ENCODE measurements at regions not wholly inside any gene's neighbourhood (a gene's known extent, or its start where the extent isn't known, plus 50 kb on each side); places are given as distances from the start of the nearest gene placed in this dataset.

- CTCF ChIA-PET = no interaction called here
- no peak for TF ChIP-seq CTCF (IDR thresholded peaks at IDR 0.05; ENCODE audit: insufficient read depth in 1 of 2, low read depth in 1 of 2, low read length in 1 of 2, severe bottlenecking in 1 of 2, unreplicated experiment in 1 of 2)
Observed at GRCh38 chr16:86408685-86409084, 101.6 kb upstream of the FOXF1 start.

GRCh38 chr16:86410081-86410480 is 100.2 kb upstream of the FOXF1 start:
- BruUV-seq (replicated peaks) = no TSS peak
- ChIA-PET POLR2A (no interaction called here), CTCF (no interaction called here)
- no peaks in the 10 kb centered on the region for H3K4me1 ChIP-seq
- H3K4me3 ChIP-seq (ENCODE audit: low read depth, low read length) = no peak overlapping the region
- H3K36me3 Mint-ChIP-seq (ENCODE audit: insufficient read depth, unreplicated experiment) = no peaks in the 10 kb centered on the region
- no peak overlapping the region for H3K27ac Mint-ChIP-seq (ENCODE audit: unreplicated experiment)
- no peaks in the 10 kb centered on the region for H3K9me3 Mint-ChIP-seq (ENCODE audit: unreplicated experiment)
- no peak overlapping the region for H3K4me3 Mint-ChIP-seq (ENCODE audit: unreplicated experiment)
- no peaks in the 10 kb centered on the region for H3K36me3 ChIP-seq (ENCODE audit: control insufficient read depth, insufficient read depth, low read length)
- peaks cover 5% of the 10 kb centered on the region for H3K27me3 Mint-ChIP-seq (ENCODE audit: insufficient read depth, unreplicated experiment)
- DNase-seq = no peak
- peaks cover 7% of the 10 kb centered on the region; the same call in 1 of the 2 replicates for H3K9me3 ChIP-seq
- no peaks in the 10 kb centered on the region for H3K27me3 ChIP-seq (replicated peaks; ENCODE audit: control insufficient read depth, insufficient read depth, low read length)
- intact Hi-C loops (cut with micrococcal nuclease; ENCODE audit: unreplicated experiment) = no loop called here
- no peak for TF ChIP-seq CTCF (IDR thresholded peaks at IDR 0.05; ENCODE audit: insufficient read depth in 1 of 2, low read depth in 1 of 2, low read length in 1 of 2, severe bottlenecking in 1 of 2, unreplicated experiment in 1 of 2)
- H3K4me1 Mint-ChIP-seq (ENCODE audit: low read depth, unreplicated experiment) = no peaks in the 10 kb centered on the region

More at GRCh38 chr16:86408685-86409084, 101.6 kb upstream of the FOXF1 start:
- no peaks in the 10 kb centered on the region for H3K36me3 Mint-ChIP-seq (ENCODE audit: insufficient read depth, unreplicated experiment)
- Histone ChIP-seq H3K9me3 (peaks cover 7% of the 10 kb centered on the region; the same call in 1 of the 2 replicates), H3K4me1 (peaks cover 2% of the 10 kb centered on the region; the same call in 1 of the 2 replicates), H3K36me3 (ENCODE audit: control insufficient read depth, insufficient read depth, low read length) (no peaks in the 10 kb centered on the region), H3K4me3 (ENCODE audit: low read depth, low read length) (no peak overlapping the region), H3K27me3 (replicated peaks; ENCODE audit: control insufficient read depth, insufficient read depth, low read length) (no peaks in the 10 kb centered on the region)
- no peak overlapping the region for H3K27ac Mint-ChIP-seq (ENCODE audit: unreplicated experiment)
- no peak for DNase-seq
- no peaks in the 10 kb centered on the region for H3K4me1 Mint-ChIP-seq (ENCODE audit: low read depth, unreplicated experiment)
- POLR2A ChIA-PET = no interaction called here
- H3K9me3 Mint-ChIP-seq (ENCODE audit: unreplicated experiment) = no peaks in the 10 kb centered on the region
- H3K4me3 Mint-ChIP-seq (ENCODE audit: unreplicated experiment) = no peak overlapping the region
- intact Hi-C loops (cut with micrococcal nuclease; ENCODE audit: unreplicated experiment) = no loop called here
- BruUV-seq (replicated peaks) = no TSS peak
- H3K27me3 Mint-ChIP-seq (ENCODE audit: insufficient read depth, unreplicated experiment) = peaks cover 7% of the 10 kb centered on the region

GRCh38 chr16:86410529-86410928 is 99.8 kb upstream of the FOXF1 start:
- CTCF ChIA-PET = no interaction called here
- Histone ChIP-seq H3K36me3 (ENCODE audit: control insufficient read depth, insufficient read depth, low read length) (no peaks in the 10 kb centered on the region), H3K4me1 (no peaks in the 10 kb centered on the region), H3K4me3 (ENCODE audit: low read depth, low read length) (no peak overlapping the region), H3K27me3 (replicated peaks; ENCODE audit: control insufficient read depth, insufficient read depth, low read length) (no peaks in the 10 kb centered on the region), H3K9me3 (peaks cover 7% of the 10 kb centered on the region; the same call in 1 of the 2 replicates)
- no peak overlapping the region for H3K27ac Mint-ChIP-seq (ENCODE audit: unreplicated experiment)
- DNase-seq = no peak
- H3K9me3 Mint-ChIP-seq (ENCODE audit: unreplicated experiment) = no peaks in the 10 kb centered on the region
- H3K36me3 Mint-ChIP-seq (ENCODE audit: insufficient read depth, unreplicated experiment) = no peaks in the 10 kb centered on the region
- TF ChIP-seq CTCF (IDR thresholded peaks at IDR 0.05; ENCODE audit: insufficient read depth in 1 of 2, low read depth in 1 of 2, low read length in 1 of 2, severe bottlenecking in 1 of 2, unreplicated experiment in 1 of 2) = no peak
- no peaks in the 10 kb centered on the region for H3K4me1 Mint-ChIP-seq (ENCODE audit: low read depth, unreplicated experiment)
- peaks cover 3% of the 10 kb centered on the region for H3K27me3 Mint-ChIP-seq (ENCODE audit: insufficient read depth, unreplicated experiment)
- BruUV-seq (replicated peaks) = no TSS peak
- intact Hi-C loops (cut with micrococcal nuclease; ENCODE audit: unreplicated experiment) = no loop called here
- no peak overlapping the region for H3K4me3 Mint-ChIP-seq (ENCODE audit: unreplicated experiment)
- POLR2A ChIA-PET = no interaction called here
